ENCODE measurements at regions not wholly inside any gene's neighbourhood (a gene's known extent, or its start where the extent isn't known, plus 50 kb on each side); places are given as distances from the start of the nearest gene placed in this dataset.
A peak's percentile ranks its signal among the peaks of the same experiment; 100 is the strongest.

DNA sequence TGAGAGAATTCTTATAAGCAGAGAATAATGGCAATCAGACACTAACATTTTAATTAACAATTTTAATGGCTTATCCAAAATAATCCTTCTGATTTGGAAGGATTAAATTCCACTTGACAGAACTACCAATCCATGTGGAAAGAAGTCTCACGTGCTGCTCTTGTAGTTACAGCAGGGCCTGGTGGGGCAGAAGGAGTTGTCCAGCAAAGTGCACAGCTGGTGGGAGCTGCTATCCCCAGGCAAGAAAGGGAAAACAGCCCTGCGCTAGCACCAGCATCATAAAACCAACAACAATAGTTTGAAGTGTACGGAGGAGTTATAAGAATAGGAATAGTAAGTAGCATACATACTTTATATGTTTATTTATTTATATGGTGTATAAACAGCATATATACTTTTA, 127.4 kb upstream of the TRIM2 start:
- DNase-seq (ENCODE audit: low read depth): no peak

DNA sequence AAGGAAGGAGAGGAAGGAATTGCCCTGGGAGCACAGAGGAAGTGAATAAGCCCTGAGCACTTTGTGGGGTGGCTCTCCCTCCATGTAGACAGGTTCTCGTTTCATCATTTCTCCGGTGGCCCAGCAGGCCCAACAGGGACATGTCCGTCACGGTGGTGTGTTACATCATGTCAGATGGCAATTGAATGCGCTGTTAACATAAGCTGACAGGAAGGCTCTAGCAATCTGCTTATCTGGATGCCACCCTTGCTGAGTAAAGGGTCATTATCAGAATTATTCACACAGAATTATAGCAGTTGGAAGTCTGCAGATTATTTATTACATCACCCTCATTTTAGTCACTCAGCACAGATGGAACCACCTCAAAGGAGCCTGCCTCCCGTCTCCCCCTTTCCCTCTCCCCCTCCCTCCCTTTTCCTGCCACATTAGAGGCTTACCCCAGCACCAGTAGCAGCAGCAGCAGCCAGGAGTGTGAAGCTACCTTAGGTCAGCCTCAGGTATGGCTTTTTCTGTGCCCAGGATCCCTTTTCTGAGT, 124.3 kb upstream of the TRIM2 start:
- DNase-seq (ENCODE audit: low read depth): peak; percentile 87

DNA sequence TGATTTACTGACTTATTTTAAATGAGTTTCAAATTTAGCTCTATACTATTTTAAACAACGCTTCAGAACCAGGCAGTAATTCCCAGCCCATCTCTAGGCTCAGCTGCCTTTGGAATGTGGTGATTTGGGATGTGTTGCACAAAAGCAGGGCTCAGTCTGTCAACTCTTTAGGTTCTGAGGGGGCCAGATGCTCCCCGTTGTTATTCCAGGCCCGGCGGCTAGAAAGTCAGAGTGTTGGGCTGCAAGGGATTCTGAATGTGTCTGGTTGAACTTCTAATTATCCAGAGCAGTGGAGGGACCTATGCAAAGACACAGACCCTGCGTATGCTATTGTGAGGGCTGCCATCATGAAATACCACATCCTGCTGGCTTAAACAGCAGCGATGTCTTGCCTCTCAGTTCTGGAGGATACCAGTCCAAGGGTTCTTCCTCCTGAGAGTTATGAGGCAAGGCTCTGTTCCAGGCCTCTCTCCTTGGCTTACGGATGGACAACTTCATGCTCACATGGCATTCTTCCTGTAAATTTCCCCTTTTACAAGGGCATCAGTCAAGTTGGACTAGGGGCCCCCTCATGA, 123.2 kb upstream of the TRIM2 start:
- DNase-seq (ENCODE audit: low read depth): no peak

DNA sequence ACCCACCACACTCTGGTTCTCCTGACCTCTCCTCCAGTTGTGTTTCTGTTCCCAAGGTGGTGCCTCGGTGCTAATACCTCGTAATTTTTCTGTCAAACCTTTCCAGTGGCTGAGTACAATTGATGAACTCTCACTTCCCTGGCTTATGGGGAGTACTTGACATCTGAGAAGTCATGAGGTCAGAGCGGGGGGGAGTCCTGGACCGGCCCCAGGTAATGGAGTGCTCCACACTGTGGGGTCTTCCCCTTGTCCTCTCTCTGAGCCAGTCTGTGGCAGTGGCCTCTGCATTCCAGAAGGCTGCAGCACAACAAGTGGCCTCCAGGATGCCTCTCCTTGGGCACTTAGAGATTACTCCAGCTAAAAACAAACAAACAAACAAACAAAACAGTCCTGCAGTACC, 122.5 kb upstream of the TRIM2 start:
- DNase-seq (ENCODE audit: low read depth): no peak

- no peak for DNase-seq (ENCODE audit: low read depth)
These were observed 121.6 kb upstream of the TRIM2 start for GRCh38 chr4:153082322-153083301.

GRCh38 chr4:153083447-153083947, 120.7 kb upstream of the TRIM2 start:
- DNase-seq (ENCODE audit: low read depth): peak; percentile 33

DNA sequence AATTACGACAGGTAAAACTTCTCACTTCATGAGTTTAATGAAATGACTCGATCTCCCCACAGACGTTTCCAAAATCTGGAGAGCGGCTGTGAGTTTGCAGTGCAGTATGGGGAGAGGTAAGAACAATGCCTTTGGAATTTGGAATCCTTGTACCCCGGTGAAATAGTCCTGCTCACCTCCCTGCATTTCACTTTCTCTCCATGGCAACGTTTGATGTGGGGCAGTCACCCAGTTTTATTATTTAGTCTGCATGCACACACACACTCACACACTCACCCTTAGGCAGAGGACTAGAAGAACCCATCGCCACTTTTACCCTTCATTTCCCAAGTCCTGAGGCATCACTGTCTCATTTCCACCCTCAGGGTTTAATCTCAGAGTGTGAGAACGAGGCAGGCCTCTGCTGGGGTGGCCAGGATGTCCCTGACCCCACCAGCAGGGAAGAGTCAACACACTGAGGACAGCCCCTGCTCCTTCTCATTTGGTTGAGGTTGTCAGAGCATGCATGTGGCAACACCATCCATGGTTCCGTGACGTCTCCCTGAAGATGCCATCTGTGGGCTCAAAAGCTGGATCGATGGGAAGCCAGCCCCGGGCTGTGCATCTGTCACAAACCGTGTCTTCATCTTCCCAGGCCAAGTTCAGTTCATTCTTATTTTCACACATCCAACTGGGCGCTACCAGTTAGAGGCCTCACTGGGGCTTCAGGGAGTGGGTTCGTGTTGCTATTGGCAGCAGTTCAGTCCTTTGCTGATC, 119.8 kb upstream of the TRIM2 start:
- DNase-seq (ENCODE audit: low read depth): no peak

DNA sequence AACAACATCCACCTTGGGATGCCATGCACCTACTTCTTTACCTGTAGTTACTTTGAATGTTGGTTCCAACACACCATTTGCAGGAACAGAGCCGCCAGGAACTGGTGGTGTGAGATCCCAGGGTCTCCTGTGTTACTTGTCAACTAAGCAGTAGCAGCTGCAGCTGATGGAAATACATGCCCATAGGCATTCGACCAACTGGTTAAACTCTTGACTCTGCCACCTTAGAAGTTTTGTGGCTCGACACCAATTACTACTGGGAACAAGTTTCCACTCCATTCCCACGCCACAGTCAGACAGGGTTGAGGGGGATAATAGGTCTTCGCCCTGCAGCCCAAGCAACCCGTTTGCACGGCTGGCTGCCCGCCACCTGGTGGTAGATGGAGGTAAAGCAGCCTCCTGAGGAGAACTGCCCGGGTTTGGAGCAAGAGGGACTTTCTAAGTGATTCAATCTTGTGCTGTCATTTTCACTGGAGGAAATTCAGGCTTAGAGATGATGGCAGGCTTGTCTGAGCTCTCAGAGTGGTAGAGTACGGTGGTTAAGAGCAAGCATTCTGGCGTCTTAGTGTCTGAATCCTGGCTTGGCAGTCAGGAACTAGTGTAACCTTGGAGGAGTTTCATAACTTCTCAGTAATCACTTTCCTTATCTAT, 119.1 kb upstream of the TRIM2 start:
- peak; percentile 44 for DNase-seq (ENCODE audit: low read depth)

GRCh38 chr4:153087671-153088194, 116.5 kb upstream of the TRIM2 start:
- no peak for DNase-seq (ENCODE audit: low read depth)

- no peak for DNase-seq (ENCODE audit: low read depth)
These were observed 114.5 kb upstream of the TRIM2 start for GRCh38 chr4:153089742-153090141.

GRCh38 chr4:153090181-153090580, 114.1 kb upstream of the TRIM2 start:
- DNase-seq (ENCODE audit: low read depth): no peak

DNA sequence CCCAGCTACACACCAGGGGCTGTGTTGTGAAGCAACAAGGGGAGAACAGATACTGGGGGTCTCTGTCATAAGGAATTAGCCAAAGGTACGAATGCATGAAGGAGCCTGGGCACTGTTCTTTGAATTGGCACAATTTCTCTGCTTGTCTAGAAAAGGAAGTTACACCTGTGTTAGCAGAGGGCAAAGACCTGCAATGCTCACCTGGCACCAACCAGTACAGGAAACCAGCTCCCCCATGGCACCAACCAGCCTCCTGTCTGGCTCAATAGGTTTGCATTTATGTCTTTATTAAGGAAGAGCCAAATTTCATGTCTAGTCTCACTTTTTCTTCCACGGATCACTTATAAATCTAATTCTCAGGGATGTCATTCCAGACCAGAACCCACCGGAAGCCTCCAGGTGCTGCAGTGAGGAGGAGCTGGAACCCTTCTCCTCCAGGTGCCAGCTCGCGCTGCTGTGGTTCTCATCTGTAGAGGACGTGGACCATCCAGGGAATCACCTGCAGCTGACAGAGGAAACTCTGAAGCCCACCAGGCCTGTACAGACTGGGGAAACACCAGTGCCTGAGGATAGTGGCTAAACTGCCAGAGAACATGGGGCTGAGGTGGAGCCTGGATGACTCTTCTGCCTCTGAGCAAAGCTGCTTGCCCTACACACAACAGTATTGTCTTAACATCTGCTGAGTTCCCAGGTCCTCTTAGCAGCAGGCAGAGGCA, 113.4 kb upstream of the TRIM2 start:
- no peak for DNase-seq (ENCODE audit: low read depth)

- DNase-seq (ENCODE audit: low read depth): no peak
These were observed 110.8 kb upstream of the TRIM2 start for GRCh38 chr4:153093396-153093795.

DNA sequence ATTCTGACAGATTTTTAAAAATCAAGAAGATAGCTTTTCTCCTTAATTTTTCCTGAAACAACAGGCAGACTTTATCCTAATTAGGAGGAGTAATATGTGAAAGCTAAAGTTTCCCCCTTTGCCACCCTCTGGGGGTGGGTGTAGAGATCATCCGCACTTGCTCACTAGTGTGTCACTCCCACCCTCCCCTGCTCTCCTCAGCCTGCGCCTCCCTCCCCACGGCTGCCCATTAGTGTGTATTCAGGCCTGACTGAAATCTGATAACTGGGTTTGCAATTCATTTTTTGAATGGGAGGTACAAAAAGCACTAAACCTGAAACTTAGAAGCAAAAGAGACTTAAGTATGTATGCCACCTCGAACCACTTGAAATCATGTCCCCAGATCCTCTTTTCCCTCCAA, 110.4 kb upstream of the TRIM2 start:
- DNase-seq (ENCODE audit: low read depth): no peak

GRCh38 chr4:153094435-153094834, 109.8 kb upstream of the TRIM2 start:
- no peak for DNase-seq (ENCODE audit: low read depth)

GRCh38 chr4:153095448-153096204, 108.6 kb upstream of the TRIM2 start:
- DNase-seq (ENCODE audit: low read depth): no peak

GRCh38 chr4:153096344-153096743, 107.9 kb upstream of the TRIM2 start:
- DNase-seq (ENCODE audit: low read depth): no peak

GRCh38 chr4:153098427-153098826, 105.8 kb upstream of the TRIM2 start:
- DNase-seq (ENCODE audit: low read depth): no peak

DNA sequence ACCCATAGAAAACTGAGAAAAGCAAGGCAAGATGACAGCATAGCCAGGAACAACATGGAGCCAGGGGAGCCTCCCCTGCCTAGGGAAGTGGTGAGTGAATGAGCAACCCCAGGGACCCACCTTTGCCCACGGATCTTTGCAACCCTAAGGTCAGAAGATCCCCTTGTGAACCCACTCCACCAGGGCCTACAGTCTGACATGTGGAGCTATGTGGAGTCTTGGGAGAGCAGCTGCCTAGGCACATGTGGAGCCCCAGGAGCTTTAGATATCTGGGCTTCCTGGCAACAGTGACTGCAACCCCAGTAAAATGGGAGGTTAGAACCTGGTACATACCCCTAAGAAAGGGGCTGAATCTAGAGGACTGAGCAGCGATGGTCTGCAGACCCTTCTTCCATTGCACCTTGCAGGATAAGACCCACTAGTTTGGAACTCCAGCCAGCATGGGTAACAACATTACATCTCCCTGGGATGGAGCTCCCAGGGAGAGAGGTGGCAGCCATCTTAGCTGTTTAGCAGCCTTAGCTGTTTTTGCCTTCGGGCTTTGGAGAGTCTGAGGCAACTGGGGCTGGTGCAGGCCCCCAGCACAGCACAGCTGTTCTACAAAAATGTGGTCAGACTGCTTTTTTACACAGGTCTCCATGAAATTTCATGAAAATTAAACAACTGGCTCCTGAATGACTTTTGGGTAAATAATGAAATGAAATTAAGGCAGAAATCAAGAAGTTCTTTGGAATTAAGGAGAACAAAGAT, 104.7 kb upstream of the TRIM2 start:
- no peak for DNase-seq (ENCODE audit: low read depth)

Data from CMK (cell line).